A549 (cell line): ENCODE measurements at regions not wholly inside any gene's neighbourhood (a gene's known extent, or its start where the extent isn't known, plus 50 kb on each side); places are given as distances from the start of the nearest gene placed in this dataset.

Experiments used
- ATAC-seq, 2 experiments: fragments of 200-7000 bp in 1 of 2; fragments of >200 bp in 1 of 2; cut with Nextera tagmentation in 1 of 2; cut with Tn5 transposase in 1 of 2; 3 replicates each; pipeline versions ENCODE4 v1.8.0 to v1.9.1; 2018 to 2020; ENCODE audit warnings: mild to moderate bottlenecking in 1 of 2, moderate library complexity in 1 of 2
- CTCF ChIA-PET: fragments of 300-600 bp; sonication (Branson Sonifier 250); formaldehyde crosslinking; extraction: SDS; loops from one replicate; lab custom pipeline; 2021; ENCODE audit warnings: antibody characterized with exemption, inconsistent platforms; lab: Yijun Ruan, JAX
- POLR2A ChIA-PET: fragments of 350-600 bp; formaldehyde crosslinking; extraction: SDS; loops from one replicate; lab custom pipeline; 2021; ENCODE audit warnings: antibody characterized with exemption, inconsistent platforms; lab: Yijun Ruan, JAX
- DNase-seq, 2 experiments: peaks; one replicate each; pipeline versions ENCODE4 v3.0.0 to v3.0.0-alpha.2; 2011 to 2016; ENCODE audit warnings: low read depth in 1 of 2, low spot score in 1 of 2
- FAIRE-seq: peaks from 2 replicates; lab custom pipeline; 2011; peaks lifted over from hg19 to GRCh38; lab: Jason Lieb, UNC
- H3K27ac ChIP-seq, 2 experiments: fragments of >200 bp; sonication (Bioruptor Twin); formaldehyde crosslinking; 3 replicates each; pipeline ENCODE4 v1.5.1; 2016 to 2017
- H3K4me1 ChIP-seq: fragments of >200 bp; sonication (Bioruptor Twin); formaldehyde crosslinking; 3 replicates; pipeline ENCODE4 v1.6.1; 2016
- H3K4me2 ChIP-seq: fragments of >200 bp; sonication (Bioruptor Twin); formaldehyde crosslinking; 3 replicates; pipeline ENCODE4 v1.6.1; 2016
- H3K4me3 ChIP-seq: fragments of >200 bp; sonication (Bioruptor Twin); formaldehyde crosslinking; 3 replicates; pipeline ENCODE4 v1.5.1; 2016
- H3K9me3 ChIP-seq: fragments of >200 bp; sonication (Bioruptor Twin); formaldehyde crosslinking; 3 replicates; pipeline ENCODE4 v1.6.1; 2016
- BHLHE40 ChIP-seq: IDR thresholded peaks from 2 replicates; pipeline ENCODE4 v1.6.1; 2012; ENCODE audit warnings: low read depth, low read length, inconsistent platforms
- CBX8 ChIP-seq: fragments of 200-600 bp; sonication (generic); IDR thresholded peaks from 2 replicates; pipeline ENCODE4 v1.6.1; 2016
- CHD2 ChIP-seq: fragments of 150-350 bp; IDR thresholded peaks from 2 replicates; pipeline ENCODE4 v1.6.1; 2014; ENCODE audit warnings: low read length; ENCODE audit not compliant: partially characterized antibody
- E2F6 ChIP-seq: IDR thresholded peaks from 2 replicates; pipeline ENCODE4 v1.6.1; 2012; ENCODE audit warnings: low read depth, borderline replicate concordance
- EHF ChIP-seq: fragments of 250-450 bp; sonication (Bioruptor Pico); IDR thresholded peaks from 2 replicates; pipeline ENCODE4 v1.5.0; 2020; ENCODE audit warnings: mild to moderate bottlenecking
- EP300 ChIP-seq, 2 experiments: fragments of >200 bp; sonication (Bioruptor Twin); formaldehyde crosslinking; IDR thresholded peaks; 2 replicates in 1 of 2; 3 replicates in 1 of 2; pipeline ENCODE4 v1.6.1; 2016 to 2017
- FOSB ChIP-seq: fragments of 250-450 bp; sonication (Bioruptor Pico); IDR thresholded peaks from 2 replicates; pipeline ENCODE4 v1.5.0; 2020; ENCODE audit warnings: mild to moderate bottlenecking, moderate library complexity
- HEYL ChIP-seq: fragments of 250-450 bp; sonication (Bioruptor Pico); IDR thresholded peaks from 2 replicates; pipeline ENCODE4 v1.8.0; 2021; ENCODE audit warnings: mild to moderate bottlenecking, moderate library complexity
- JUNB ChIP-seq: fragments of >200 bp; sonication (Bioruptor Twin); formaldehyde crosslinking; IDR thresholded peaks from 2 replicates; pipeline ENCODE4 v1.6.1; 2016
- MAFK ChIP-seq: fragments of 450-650 bp; IDR thresholded peaks from 2 replicates; pipeline ENCODE4 v1.6.1; 2014; ENCODE audit not compliant: partially characterized antibody
- NFE2L2 ChIP-seq: fragments of 150-350 bp; conservative IDR thresholded peaks from 2 replicates; pipeline ENCODE4 v1.6.1; 2014; ENCODE audit warnings: low read length
- POLR2A ChIP-seq: IDR thresholded peaks from 2 replicates; pipeline ENCODE4 v1.6.1; 2012; ENCODE audit warnings: mild to moderate bottlenecking, low read length
- RAD21 ChIP-seq, 2 experiments: fragments of >200 bp in 1 of 2; sonication (Bioruptor Twin) in 1 of 2; formaldehyde crosslinking in 1 of 2; IDR thresholded peaks in 1 of 2; conservative IDR thresholded peaks in 1 of 2; 2 replicates in 1 of 2; 3 replicates in 1 of 2; pipeline ENCODE4 v1.6.1; 2012 to 2018; ENCODE audit warnings: inconsistent platforms in 1 of 2
- RCOR1 ChIP-seq: fragments of 150-350 bp; IDR thresholded peaks from 2 replicates; pipeline ENCODE4 v1.6.1; 2014; ENCODE audit warnings: antibody characterized with exemption, low read length, low read depth
- REST ChIP-seq: fragments of 200-600 bp; sonication (generic); IDR thresholded peaks from 2 replicates; pipeline ENCODE4 v1.6.1; 2016; ENCODE audit warnings: antibody characterized with exemption, mild to moderate bottlenecking, moderate library complexity
- SMC3 ChIP-seq: fragments of >200 bp; sonication (Bioruptor Twin); formaldehyde crosslinking; IDR thresholded peaks from 3 replicates; pipeline ENCODE4 v1.6.1; 2018; ENCODE audit warnings: inconsistent platforms
- TFCP2L1 ChIP-seq: fragments of 250-450 bp; sonication (Bioruptor Pico); IDR thresholded peaks from 2 replicates; pipeline ENCODE4 v1.5.0; 2021; ENCODE audit warnings: mild to moderate bottlenecking
- TP53 ChIP-seq: fragments of 250-450 bp; sonication (Bioruptor Pico); IDR thresholded peaks from 2 replicates; pipeline ENCODE4 v1.5.0; 2021; ENCODE audit warnings: mild to moderate bottlenecking, moderate library complexity
- WGBS: methylation state at CpG from one replicate; pipeline ENCODE4 v1.1.6; 2017; ENCODE audit errors: missing lambda C conversion rate; 5-methylcytosine and 5-hydroxymethylcytosine counted together

- ChIA-PET CTCF (no interaction called here), POLR2A (no interaction called here)
- Histone ChIP-seq H3K4me1 (no peaks in the 10 kb centered on the region), H3K4me2 (no peak overlapping the region), H3K27ac (no peak overlapping the region), H3K9me3 (no peaks in the 10 kb centered on the region), H3K4me3 (no peak overlapping the region)
- FAIRE-seq (no peak), ATAC-seq (no peak), DNase-seq (no peak)
- TF ChIP-seq FOSB (CRISPR knock-in tag) (no peak), REST (no peak)
Observed at GRCh38 chr6:78110641-78111040, 457.8 kb downstream of the MEI4 start.

GRCh38 chr6:78117966-78118365 is 465.1 kb downstream of the MEI4 start:
- 0% methylated on average over 1 of the region's 1 CpG for WGBS
- no peak for ATAC-seq
- Histone ChIP-seq H3K9me3 (no peaks in the 10 kb centered on the region), H3K4me3 (no peak overlapping the region), H3K4me2 (no peak overlapping the region), H3K27ac (no peak overlapping the region), H3K4me1 (no peaks in the 10 kb centered on the region)
- ChIA-PET POLR2A (no interaction called here), CTCF (no interaction called here)
- FAIRE-seq = no peak
- no peak for DNase-seq
- TF ChIP-seq JUNB = no peak
- no peak for TF ChIP-seq EHF (CRISPR knock-in tag)
- no peak for TF ChIP-seq HEYL (CRISPR knock-in tag)
- TF ChIP-seq SMC3 = no peak

GRCh38 chr6:78131521-78131920 is 478.7 kb downstream of the MEI4 start:
- Histone ChIP-seq H3K4me3 (no peak overlapping the region), H3K4me2 (no peak overlapping the region), H3K9me3 (no peaks in the 10 kb centered on the region), H3K4me1 (no peaks in the 10 kb centered on the region), H3K27ac (no peak overlapping the region)
- DNase-seq (no peak), ATAC-seq (no peak), FAIRE-seq (no peak)
- WGBS = 17% methylated on average over 1 of the region's 1 CpG
- no peak for TF ChIP-seq NFE2L2
- no peak for TF ChIP-seq TFCP2L1 (CRISPR knock-in tag)
- TF ChIP-seq CHD2 = no peak
- TF ChIP-seq RAD21 (conservative IDR thresholded peaks at IDR 0.05 in 1 of 2, IDR thresholded peaks at IDR 0.05 in 1 of 2) = no peak
- no peak for TF ChIP-seq TP53
- TF ChIP-seq BHLHE40 = no peak
- TF ChIP-seq EP300 (IDR thresholded peaks at IDR 0.05) = no peak
- TF ChIP-seq E2F6 = no peak
- TF ChIP-seq POLR2A = no peak
- TF ChIP-seq RCOR1 = no peak
- TF ChIP-seq CBX8 = no peak
- CTCF ChIA-PET = interaction anchor here (0.6 kb wide), 1 partner anchor 93 kb away, joined by 3 read pairs; no protein-coding TSS in a partner anchor
- POLR2A ChIA-PET = no interaction called here

- no peak for DNase-seq
- CTCF ChIA-PET = no interaction called here
Observed at GRCh38 chr6:78132671-78133410, 480.0 kb downstream of the MEI4 start.

More at GRCh38 chr6:78132671-78133410, 480.0 kb downstream of the MEI4 start:
- TF ChIP-seq HEYL (CRISPR knock-in tag) = no peak
- peak; percentile 51 for TF ChIP-seq MAFK
- Histone ChIP-seq H3K27ac (no peak overlapping the region), H3K4me1 (no peaks in the 10 kb centered on the region), H3K4me2 (no peak overlapping the region), H3K4me3 (no peak overlapping the region), H3K9me3 (no peaks in the 10 kb centered on the region)
- POLR2A ChIA-PET = no interaction called here
- WGBS = 21% methylated on average over 8 of the region's 8 CpGs
- ATAC-seq = no peak
- FAIRE-seq = no peak
